IMR-90 (cell line): ENCODE measurements at regions not wholly inside any gene's neighbourhood (a gene's known extent, or its start where the extent isn't known, plus 50 kb on each side); places are given as distances from the start of the nearest gene placed in this dataset.

ENCODE experiments used
- ATAC-seq: fragments of 200-7000 bp; cut with Tn5 transposase; 2 replicates; pipeline ENCODE4 v1.9.1; 2020; ENCODE audit warnings: low read depth, mild to moderate bottlenecking, moderate library complexity
- BruUV-seq: library from RNA; stranded (reverse); fragments of 400-500 nt; replicated peaks from 2 replicates; lab custom pipeline; 2021; lab: Mats Ljungman, UMichigan
- CTCF ChIA-PET: fragments of 300-600 bp; formaldehyde crosslinking; extraction: SDS; loops from one replicate; lab custom pipeline; 2021; ENCODE audit warnings: antibody characterized with exemption; lab: Yijun Ruan, JAX
- POLR2A ChIA-PET: fragments of 300-600 bp; sonication (Branson Sonifier 250); formaldehyde crosslinking; loops from one replicate; lab custom pipeline; 2022; ENCODE audit warnings: antibody characterized with exemption; ENCODE audit not compliant: unreplicated experiment; lab: Charles Lee
- DNase-seq: peaks from one replicate; pipeline ENCODE4 v3.0.0; 2013
- H2AFZ ChIP-seq: replicated peaks from 2 replicates; pipeline ENCODE3; 2013; ENCODE audit warnings: low read length, mild to moderate bottlenecking; ENCODE audit not compliant: poor library complexity
- H2AK5ac ChIP-seq: 2 replicates; pipeline ENCODE4 v1.6.1; 2013; ENCODE audit warnings: low read depth, low read length, inconsistent platforms
- H2AK9ac ChIP-seq: replicated peaks from 2 replicates; pipeline ENCODE3; 2013; ENCODE audit warnings: mild to moderate bottlenecking, low read depth, low read length, moderate library complexity; ENCODE audit not compliant: poor library complexity
- H2BK120ac ChIP-seq: 2 replicates; pipeline ENCODE4 v1.6.1; 2013; ENCODE audit warnings: low read depth, low read length, inconsistent platforms
- H2BK15ac ChIP-seq: 3 replicates; pipeline ENCODE4 v1.6.1; 2013; ENCODE audit warnings: low read depth, low read length, inconsistent platforms
- H2BK20ac ChIP-seq: 2 replicates; pipeline ENCODE4 v1.6.1; 2013; ENCODE audit warnings: low read depth, mild to moderate bottlenecking, inconsistent platforms, low read length, moderate library complexity
- H2BK5ac ChIP-seq: 2 replicates; pipeline ENCODE4 v1.6.1; 2013; ENCODE audit warnings: mild to moderate bottlenecking, low read depth, low read length, inconsistent platforms; ENCODE audit not compliant: poor library complexity, severe bottlenecking
- H3K14ac ChIP-seq: replicated peaks from 2 replicates; pipeline ENCODE4 v1.6.1; 2013; ENCODE audit warnings: low read depth, low read length, inconsistent platforms
- H3K18ac ChIP-seq: 2 replicates; pipeline ENCODE4 v1.6.1; 2013; ENCODE audit warnings: low read depth, low read length, control low read depth
- H3K23ac ChIP-seq: 2 replicates; pipeline ENCODE4 v1.6.1; 2013; ENCODE audit warnings: low read depth, low read length, inconsistent platforms
- H3K27ac ChIP-seq: 2 replicates; pipeline ENCODE4 v1.5.1; 2013; ENCODE audit warnings: mild to moderate bottlenecking, control low read depth, low read length; ENCODE audit not compliant: insufficient read depth
- H3K27me3 ChIP-seq: 2 replicates; pipeline ENCODE4 v1.6.1; 2013; ENCODE audit warnings: low read length; ENCODE audit not compliant: control insufficient read depth, insufficient read depth
- H3K36me3 ChIP-seq: 2 replicates; pipeline ENCODE4 v1.6.1; 2013; ENCODE audit warnings: low read length, mixed read lengths; ENCODE audit not compliant: control insufficient read depth, insufficient read depth
- H3K4ac ChIP-seq: 2 replicates; pipeline ENCODE4 v1.6.1; 2013; ENCODE audit warnings: low read depth, low read length, inconsistent platforms
- H3K4me1 ChIP-seq: 2 replicates; pipeline ENCODE4 v1.6.1; 2013; ENCODE audit warnings: low read length, mixed read lengths; ENCODE audit not compliant: control insufficient read depth, insufficient read depth
- H3K4me2 ChIP-seq: 2 replicates; pipeline ENCODE4 v1.6.1; 2013; ENCODE audit warnings: low read depth, mild to moderate bottlenecking, control low read depth, low read length, moderate library complexity
- H3K4me3 ChIP-seq: 2 replicates; pipeline ENCODE4 v1.5.1; 2013; ENCODE audit warnings: low read depth, mild to moderate bottlenecking, control low read depth, low read length, moderate library complexity; ENCODE audit not compliant: insufficient read depth
- H3K56ac ChIP-seq: 2 replicates; pipeline ENCODE4 v1.6.1; 2013; ENCODE audit warnings: low read length, inconsistent platforms; ENCODE audit not compliant: insufficient read depth; ENCODE audit errors: extremely low read depth
- H3K79me1 ChIP-seq, 2 experiments: 2 replicates each; pipeline ENCODE4 v1.6.1; 2013; ENCODE audit warnings: low read length in 2 of 2, inconsistent platforms in 1 of 2, low read depth in 1 of 2
- H3K9ac ChIP-seq: 2 replicates; pipeline ENCODE4 v1.6.1; 2013; ENCODE audit warnings: low read depth, low read length, control low read depth
- H3K9me1 ChIP-seq: 2 replicates; pipeline ENCODE4 v1.6.1; 2013; ENCODE audit warnings: low read length, inconsistent platforms; ENCODE audit not compliant: insufficient read depth
- H3K9me3 ChIP-seq: 2 replicates; pipeline ENCODE4 v1.6.1; 2013; ENCODE audit warnings: low read length; ENCODE audit not compliant: control insufficient read depth, insufficient read depth
- H4K20me1 ChIP-seq: 2 replicates; pipeline ENCODE4 v1.6.1; 2013; ENCODE audit warnings: low read length, inconsistent platforms; ENCODE audit not compliant: insufficient read depth
- H4K5ac ChIP-seq: 2 replicates; pipeline ENCODE4 v1.6.1; 2013; ENCODE audit warnings: mild to moderate bottlenecking, low read depth, low read length, control low read depth
- H4K8ac ChIP-seq, 2 experiments: 2 replicates each; pipeline ENCODE4 v1.6.1; 2013; ENCODE audit warnings: low read depth in 2 of 2, low read length in 2 of 2, control low read depth in 1 of 2, inconsistent platforms in 1 of 2
- H4K91ac ChIP-seq: 2 replicates; pipeline ENCODE4 v1.6.1; 2013; ENCODE audit warnings: low read depth, low read length, inconsistent platforms; ENCODE audit not compliant: insufficient read depth
- BHLHE40 ChIP-seq: fragments of 150-350 bp; IDR thresholded peaks from 2 replicates; pipeline ENCODE4 v1.6.1; 2016; ENCODE audit warnings: mild to moderate bottlenecking, low read depth, low read length
- CEBPB ChIP-seq: IDR thresholded peaks from 2 replicates; pipeline ENCODE4 v1.6.1; 2012; ENCODE audit warnings: low read depth, low read length, improper control_type of control experiment
- CHD1 ChIP-seq: IDR thresholded peaks from 2 replicates; pipeline ENCODE4 v1.6.1; 2012; ENCODE audit warnings: low read depth, low read length, improper control_type of control experiment
- ELK1 ChIP-seq: fragments of 150-350 bp; IDR thresholded peaks from 2 replicates; pipeline ENCODE4 v1.6.1; 2016; ENCODE audit warnings: low read depth, mild to moderate bottlenecking, low read length, moderate library complexity, borderline replicate concordance
- FOS ChIP-seq: fragments of 150-350 bp; IDR thresholded peaks from 2 replicates; pipeline ENCODE4 v1.6.1; 2016; ENCODE audit warnings: low read depth, low read length
- MAFK ChIP-seq: IDR thresholded peaks from 2 replicates; pipeline ENCODE4 v1.6.1; 2012; ENCODE audit warnings: low read depth, low read length, improper control_type of control experiment
- MAZ ChIP-seq: IDR thresholded peaks from 2 replicates; pipeline ENCODE4 v1.6.1; 2012; ENCODE audit warnings: low read depth, mild to moderate bottlenecking, low read length, improper control_type of control experiment, moderate library complexity, borderline replicate concordance
- MXI1 ChIP-seq: IDR thresholded peaks from 2 replicates; pipeline ENCODE4 v1.6.1; 2012; ENCODE audit warnings: low read depth, mild to moderate bottlenecking, low read length, moderate library complexity, borderline replicate concordance
- NFE2L2 ChIP-seq: fragments of 150-350 bp; IDR thresholded peaks from 2 replicates; pipeline ENCODE4 v1.6.1; 2016; ENCODE audit warnings: low read depth, mild to moderate bottlenecking, low read length
- RAD21 ChIP-seq: IDR thresholded peaks from 2 replicates; pipeline ENCODE4 v1.6.1; 2012; ENCODE audit warnings: low read length, improper control_type of control experiment
- RCOR1 ChIP-seq: IDR thresholded peaks from 2 replicates; pipeline ENCODE4 v1.6.1; 2012; ENCODE audit warnings: mild to moderate bottlenecking, low read length, improper control_type of control experiment; ENCODE audit not compliant: insufficient replicate concordance
- RFX5 ChIP-seq: IDR thresholded peaks from 2 replicates; pipeline ENCODE4 v1.8.0; 2012; ENCODE audit warnings: low read depth, mild to moderate bottlenecking, low read length, moderate library complexity
- SMC3 ChIP-seq: fragments of 150-350 bp; IDR thresholded peaks from 2 replicates; pipeline ENCODE4 v1.6.1; 2016; ENCODE audit warnings: low read depth, mild to moderate bottlenecking, antibody characterized with exemption, low read length, moderate library complexity
- WGBS, 2 experiments: methylation state at CpG; one replicate each; pipeline versions ENCODE4 v1.1.5 to v1.1.7; 2013; ENCODE audit warnings: missing lambda C conversion rate in 2 of 2; ENCODE audit not compliant: insufficient read length in 1 of 2; ENCODE audit errors: extremely low coverage in 2 of 2; 5-methylcytosine and 5-hydroxymethylcytosine counted together
- dilution Hi-C: fragments of 300-500 bp; cut with HindIII; formaldehyde crosslinking; loops from one replicate; pipeline ENCODE4 v1.14.3; 2018; ENCODE audit warnings: low sequenced_read_pairs; ENCODE audit not compliant: unreplicated experiment
- in situ Hi-C: fragments of 300-500 bp; cut with MboI; formaldehyde crosslinking; loops from 3 replicates; pipeline ENCODE4 v1.14.3; 2019; ENCODE audit warnings: low sequenced_read_pairs, inconsistent platforms, mixed read lengths
- intact Hi-C: fragments of 100-400 bp; cut with micrococcal nuclease; formaldehyde crosslinking; loops from 2 replicates; pipeline ENCODE4 v1.10.0; 2022
- TF ChIP-seq, protein P1 (sequence below): conservative IDR thresholded peaks from 2 replicates; pipeline ENCODE4 v1.5.1; 2012; ENCODE audit warnings: mild to moderate bottlenecking, low read depth, low read length, improper control_type of control experiment

GRCh38 chr6:81820980-81821379 lies 68.5 kb upstream of the TENT5A start:
- Histone ChIP-seq H2BK120ac (no peak overlapping the region), H3K79me1 (no peaks in the 10 kb centered on the region), H2AK9ac (no peak overlapping the region), H3K9ac (no peak overlapping the region), H3K4me3 (no peak overlapping the region), H3K9me3 (no peaks in the 10 kb centered on the region), H4K5ac (no peak overlapping the region), H3K9me1 (no peaks in the 10 kb centered on the region), H3K4me1 (peaks cover 4% of the 10 kb centered on the region), H3K36me3 (no peaks in the 10 kb centered on the region), H3K56ac (no peak overlapping the region), H3K14ac (no peak overlapping the region), H2BK5ac (no peak overlapping the region), H3K23ac (no peak overlapping the region), H2BK15ac (no peak overlapping the region), H3K4ac (no peak overlapping the region), H2AFZ (no peak overlapping the region), H3K27ac (no peak overlapping the region), H4K8ac (no peak overlapping the region), H3K4me2 (peak overlapping the region; percentile 69; the same call in 1 of the 2 replicates), H2BK20ac (no peak overlapping the region), H4K20me1 (no peaks in the 10 kb centered on the region), H3K18ac (no peak overlapping the region), H2AK5ac (no peak overlapping the region), H3K27me3 (no peaks in the 10 kb centered on the region), H4K91ac (no peak overlapping the region)
- no TSS peak for BruUV-seq
- intact Hi-C loops: no loop called here
- dilution Hi-C loops: no loop called here
- DNase-seq (no peak), ATAC-seq (no peak)
- in situ Hi-C loops: no loop called here
- ChIA-PET CTCF (no interaction called here), POLR2A (no interaction called here)
- TF ChIP-seq MXI1 (no peak), MAZ (no peak), CEBPB (no peak), NFE2L2 (no peak), SMC3 (no peak), RAD21 (no peak), ELK1 (no peak), RFX5 (no peak), FOS (no peak), RCOR1 (no peak), CHD1 (no peak), MAFK (no peak), BHLHE40 (no peak)
- TF ChIP-seq, protein P1, sequence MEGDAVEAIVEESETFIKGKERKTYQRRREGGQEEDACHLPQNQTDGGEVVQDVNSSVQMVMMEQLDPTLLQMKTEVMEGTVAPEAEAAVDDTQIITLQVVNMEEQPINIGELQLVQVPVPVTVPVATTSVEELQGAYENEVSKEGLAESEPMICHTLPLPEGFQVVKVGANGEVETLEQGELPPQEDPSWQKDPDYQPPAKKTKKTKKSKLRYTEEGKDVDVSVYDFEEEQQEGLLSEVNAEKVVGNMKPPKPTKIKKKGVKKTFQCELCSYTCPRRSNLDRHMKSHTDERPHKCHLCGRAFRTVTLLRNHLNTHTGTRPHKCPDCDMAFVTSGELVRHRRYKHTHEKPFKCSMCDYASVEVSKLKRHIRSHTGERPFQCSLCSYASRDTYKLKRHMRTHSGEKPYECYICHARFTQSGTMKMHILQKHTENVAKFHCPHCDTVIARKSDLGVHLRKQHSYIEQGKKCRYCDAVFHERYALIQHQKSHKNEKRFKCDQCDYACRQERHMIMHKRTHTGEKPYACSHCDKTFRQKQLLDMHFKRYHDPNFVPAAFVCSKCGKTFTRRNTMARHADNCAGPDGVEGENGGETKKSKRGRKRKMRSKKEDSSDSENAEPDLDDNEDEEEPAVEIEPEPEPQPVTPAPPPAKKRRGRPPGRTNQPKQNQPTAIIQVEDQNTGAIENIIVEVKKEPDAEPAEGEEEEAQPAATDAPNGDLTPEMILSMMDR: no peak
- WGBS, 2 experiments: no CpG with 5 or more reads among the region's 1 CpG
